Activated naive CD4-positive, alpha-beta T cell treated with anti-CD3 and anti-CD28 coated beads, Interleukin-2, amount 50 U/mL, for 16 hours (primary cell): ENCODE measurements at regions not wholly inside any gene's neighbourhood (a gene's known extent, or its start where the extent isn't known, plus 50 kb on each side); places are given as distances from the start of the nearest gene placed in this dataset.

Experiments
- DNase-seq: peaks from one replicate; pipeline ENCODE4 v3.0.0-alpha.2; 2020

- no peak for DNase-seq
Observed at GRCh38 chrX:39456894-39457604, 640.7 kb downstream of the BCOR start.

DNA sequence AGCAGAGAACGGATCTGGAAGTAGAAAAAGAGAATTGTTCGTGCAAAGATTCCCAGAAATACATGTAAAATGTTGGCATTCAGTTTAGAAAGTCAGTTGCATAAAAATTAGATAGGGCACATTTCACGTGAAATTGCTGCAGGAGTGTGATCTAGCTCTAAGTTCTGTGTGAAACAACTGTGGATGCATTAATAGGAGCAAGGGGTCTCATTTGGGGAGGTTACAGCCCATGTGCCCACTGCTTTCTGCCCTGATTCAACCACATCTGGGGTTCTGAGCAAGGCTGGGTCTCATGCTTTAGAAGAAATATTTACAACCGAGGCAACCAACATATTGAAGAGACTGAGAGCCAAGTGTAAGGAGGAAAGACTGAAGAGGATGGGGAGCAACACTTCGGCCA is 639.0 kb downstream of the BCOR start:
- no peak for DNase-seq

- no peak for DNase-seq
Observed at GRCh38 chrX:39459204-39459603, 638.6 kb downstream of the BCOR start.

- DNase-seq, result no peak
Observed at GRCh38 chrX:39459952-39460351, 637.8 kb downstream of the BCOR start.

GRCh38 chrX:39460499-39460898 is 637.3 kb downstream of the BCOR start:
- no peak for DNase-seq

- no peak for DNase-seq
Observed at GRCh38 chrX:39462835-39463234, 634.9 kb downstream of the BCOR start.

GRCh38 chrX:39464253-39464652 is 633.5 kb downstream of the BCOR start:
- no peak for DNase-seq

- no peak for DNase-seq
Observed at GRCh38 chrX:39465467-39465866, 632.3 kb downstream of the BCOR start.

DNA sequence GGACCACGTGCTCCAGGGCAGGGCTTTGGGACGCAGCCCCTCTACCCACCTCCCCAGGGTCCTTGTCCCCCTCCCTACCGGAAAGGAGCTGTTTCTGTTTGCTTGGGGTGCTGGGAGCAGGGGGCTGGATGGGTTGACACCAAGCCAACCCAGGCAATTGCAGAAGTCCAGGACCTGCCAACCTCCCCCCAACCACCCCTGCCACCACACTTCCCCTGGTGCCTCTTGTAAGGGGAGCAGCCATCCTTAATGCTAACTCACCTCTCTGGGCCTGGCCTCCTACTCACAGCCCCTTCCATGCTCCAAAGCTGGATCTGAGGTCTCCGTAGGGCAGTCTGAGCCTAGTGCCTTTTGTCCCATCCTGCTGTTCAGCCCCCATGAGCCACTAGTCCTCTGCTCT is 631.9 kb downstream of the BCOR start:
- no peak for DNase-seq

GRCh38 chrX:39469126-39469525 is 628.6 kb downstream of the BCOR start:
- DNase-seq, result no peak

- no peak for DNase-seq
Observed at GRCh38 chrX:39470588-39471407, 627.0 kb downstream of the BCOR start.

GRCh38 chrX:39472161-39472560 is 625.6 kb downstream of the BCOR start:
- DNase-seq, result no peak

DNA sequence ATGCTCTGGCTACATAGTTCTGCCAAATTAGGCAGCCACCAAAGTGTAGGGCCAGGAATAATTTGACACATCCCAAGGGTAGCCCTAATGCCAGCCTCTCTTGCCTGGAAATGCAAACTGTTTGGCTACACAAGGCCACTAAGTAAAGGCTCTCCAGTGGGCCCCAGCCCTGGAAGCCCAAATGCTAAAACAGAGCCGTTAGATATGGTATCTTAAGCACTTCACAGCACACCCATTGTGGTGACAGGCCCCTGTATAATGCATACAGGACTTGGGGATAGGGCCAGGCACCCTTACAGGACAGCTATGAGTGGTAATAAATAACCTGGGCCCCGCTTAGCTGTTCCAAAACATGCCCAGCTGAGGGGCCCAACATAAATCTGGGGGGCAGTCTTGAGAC is 623.9 kb downstream of the BCOR start:
- DNase-seq, result no peak

DNA sequence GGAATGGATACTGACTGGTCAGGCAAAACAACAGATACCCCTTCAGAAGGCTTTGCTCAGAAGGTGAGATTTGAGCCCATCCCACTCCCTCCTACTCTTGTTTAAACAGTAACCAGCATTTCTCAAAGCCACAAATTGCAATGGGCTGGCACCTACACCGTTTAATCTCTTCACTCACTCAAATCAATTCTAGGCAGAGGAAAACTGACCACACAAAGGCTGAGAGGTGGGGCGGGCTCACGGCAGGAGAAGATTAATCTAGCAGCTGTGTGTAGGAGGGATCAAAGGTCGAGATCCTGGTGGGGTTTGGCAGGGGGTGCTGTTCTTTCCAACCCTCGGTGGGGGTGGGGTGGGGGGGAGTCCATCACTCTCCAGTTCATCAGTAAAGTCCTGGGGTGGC is 622.4 kb downstream of the BCOR start:
- no peak for DNase-seq

GRCh38 chrX:39476604-39477021 is 621.1 kb downstream of the BCOR start:
- no peak for DNase-seq

DNA sequence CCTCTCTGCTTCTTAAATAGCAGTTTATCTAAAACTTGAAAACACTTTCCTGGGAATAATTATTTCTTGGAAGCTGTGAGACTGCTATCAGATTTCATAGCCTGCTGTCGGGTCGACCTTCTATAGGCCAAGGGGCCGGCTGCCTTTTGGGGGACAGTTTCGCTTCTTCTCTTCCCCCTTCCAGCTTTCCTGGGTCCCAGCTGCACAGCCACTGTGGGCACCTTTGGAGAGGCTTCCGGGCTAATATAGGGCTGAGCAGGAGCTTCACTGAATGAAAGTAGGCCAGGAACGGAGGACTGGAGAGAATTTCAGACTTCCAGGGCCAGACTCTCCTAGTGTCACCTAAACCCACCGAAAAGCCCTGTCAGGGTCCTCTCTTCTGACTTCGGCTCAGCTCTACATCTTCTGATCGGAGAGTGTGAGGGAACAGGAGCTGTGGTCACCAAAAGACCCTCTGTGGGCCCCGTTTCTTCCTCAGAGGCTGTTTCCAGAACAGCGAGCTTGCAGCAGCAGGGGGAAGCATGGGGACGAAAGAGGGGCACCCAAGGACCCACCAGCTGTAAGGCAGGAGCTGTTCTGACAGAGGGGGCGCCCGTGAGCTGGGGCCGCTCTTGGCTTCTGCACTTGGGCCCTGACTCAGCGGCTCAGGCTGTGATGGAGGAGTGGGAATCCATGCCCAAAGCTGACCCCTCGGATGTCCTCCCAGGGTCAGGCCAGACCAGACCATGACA is 620.6 kb downstream of the BCOR start:
- peak; percentile 14 for DNase-seq

- DNase-seq, result no peak
Observed at GRCh38 chrX:39477762-39478120, 620.0 kb downstream of the BCOR start.

DNA sequence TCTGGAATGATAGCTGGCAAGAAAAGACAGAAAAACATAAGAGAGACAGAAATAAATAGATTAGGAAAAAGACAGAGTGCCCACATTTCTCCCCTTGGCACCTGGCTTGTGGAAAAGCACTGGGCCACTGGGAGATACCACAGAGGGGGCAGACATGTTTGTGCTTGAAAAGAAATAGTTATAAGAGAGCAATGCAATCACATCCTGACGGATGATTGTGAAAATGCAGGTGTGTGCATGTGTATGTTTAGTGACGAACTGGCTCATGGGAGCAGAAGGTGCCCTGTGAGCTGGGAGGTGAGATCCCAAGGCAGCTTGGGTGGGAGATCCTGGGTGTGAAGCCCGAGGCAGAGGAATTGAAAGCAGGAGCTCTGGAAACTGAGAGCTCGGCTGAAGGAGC is 617.9 kb downstream of the BCOR start:
- no peak for DNase-seq

DNA sequence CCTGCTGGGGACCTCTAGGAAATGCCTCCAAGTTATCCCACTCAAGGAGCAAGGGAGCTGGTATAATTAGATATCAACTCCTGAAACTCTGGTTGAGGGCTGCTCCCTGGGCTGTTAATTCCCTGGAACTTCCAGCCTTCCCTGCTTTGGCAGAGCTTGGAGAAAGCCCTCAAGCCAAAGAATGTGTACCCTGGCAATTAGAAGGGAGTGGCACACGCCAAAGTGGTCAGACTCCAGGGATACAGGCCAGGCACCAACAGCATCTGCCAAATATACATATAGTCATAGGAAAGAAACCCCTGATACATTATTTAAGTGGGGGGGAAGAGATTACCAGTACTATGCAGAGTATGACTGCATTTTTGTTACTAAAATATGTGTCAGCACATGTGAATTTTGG is 616.8 kb downstream of the BCOR start:
- DNase-seq, result no peak

- DNase-seq, result no peak
Observed at GRCh38 chrX:39481621-39482020, 616.1 kb downstream of the BCOR start.

- no peak for DNase-seq
Observed at GRCh38 chrX:39484159-39485068, 613.3 kb downstream of the BCOR start.

GRCh38 chrX:39487166-39487968 is 610.4 kb downstream of the BCOR start:
- no peak for DNase-seq
